Thymus (tissue), 11 donors: ENCODE measurements at regions not wholly inside any gene's neighbourhood (a gene's known extent, or its start where the extent isn't known, plus 50 kb on each side); places are given as distances from the start of the nearest gene placed in this dataset.
"Not testable (repeated sequence)": the region's sequence is repeated elsewhere in the genome, so short reads cannot be mapped to it uniquely, and the experiment has no call there.

Experiments
- DNase-seq, 9 donors: peaks; one replicate each; pipeline ENCODE4 v3.0.0-alpha.2; 2013; ENCODE audit warnings: low spot score in 9 of 9, low read depth in 6 of 9, missing footprints in 1 of 9
- H3K27ac ChIP-seq, 2 donors: one replicate each; pipeline ENCODE4 v1.5.1; 2013; ENCODE audit warnings: control low read depth in 1 of 2, low read depth in 1 of 2, low read length in 1 of 2, mild to moderate bottlenecking in 1 of 2, moderate library complexity in 1 of 2
- H3K27me3 ChIP-seq, 2 donors: one replicate each; pipeline ENCODE4 v1.5.1; 2013; ENCODE audit warnings: low read length in 1 of 2; ENCODE audit not compliant: control insufficient read depth in 2 of 2, insufficient read depth in 1 of 2
- H3K36me3 ChIP-seq, 2 donors: one replicate each; pipeline ENCODE4 v1.5.1; 2013; ENCODE audit warnings: low read length in 1 of 2, mild to moderate bottlenecking in 1 of 2, moderate library complexity in 1 of 2; ENCODE audit not compliant: control insufficient read depth in 2 of 2, insufficient read depth in 2 of 2
- H3K4me1 ChIP-seq, 2 donors: one replicate each; pipeline ENCODE4 v1.5.1; 2013; ENCODE audit warnings: low read length in 2 of 2; ENCODE audit not compliant: control insufficient read depth in 2 of 2, insufficient read depth in 2 of 2
- H3K4me3 ChIP-seq, 2 donors: one replicate each; pipeline ENCODE4 v1.5.1; 2013; ENCODE audit warnings: low read length in 2 of 2, control low read depth in 1 of 2, mild to moderate bottlenecking in 1 of 2
- H3K9me3 ChIP-seq, 2 donors: one replicate each; pipeline ENCODE4 v1.5.1; 2013; ENCODE audit warnings: low read length in 1 of 2, mild to moderate bottlenecking in 1 of 2; ENCODE audit not compliant: control insufficient read depth in 2 of 2, insufficient read depth in 1 of 2
- WGBS: extraction: QIAGEN DNeasy Blood & Tissue Kit; methylation state at CpG from one replicate; pipeline ENCODE4 v1.1.7; 2013; 5-methylcytosine and 5-hydroxymethylcytosine counted together
- donor health status: healthy.

- Histone ChIP-seq H3K9me3 (peaks cover 0 to 5% of the 10 kb centered on the region in 2 donors), H3K36me3 (no peaks in the 10 kb centered on the region), H3K4me3 (no peak overlapping the region), H3K27me3 (no peaks in the 10 kb centered on the region), H3K4me1 (no peaks in the 10 kb centered on the region), H3K27ac (no peak overlapping the region)
- DNase-seq: no peak
- 95% methylated on average over 4 of the region's 4 CpGs for WGBS
Measured at GRCh38 chr12:46650688-46651087, 175.1 kb downstream of the SLC38A4 start.

- Histone ChIP-seq H3K4me3 (no peak overlapping the region), H3K36me3 (no peaks in the 10 kb centered on the region), H3K9me3 (peaks cover 0 to 5% of the 10 kb centered on the region in 2 donors), H3K27me3 (no peaks in the 10 kb centered on the region), H3K27ac (no peak overlapping the region), H3K4me1 (no peaks in the 10 kb centered on the region)
- DNase-seq: no peak
- WGBS: 97% methylated on average over 4 of the region's 4 CpGs
Measured at GRCh38 chr12:46649433-46649832, 176.4 kb downstream of the SLC38A4 start.

- H3K4me1 ChIP-seq: no peaks in the 10 kb centered on the region
- no peak for DNase-seq
- peaks cover 0 to 5% of the 10 kb centered on the region in 2 donors for H3K9me3 ChIP-seq
- no peak overlapping the region for H3K4me3 ChIP-seq
- no peak overlapping the region for H3K27ac ChIP-seq
- 94% methylated on average over 2 of the region's 2 CpGs for WGBS
- H3K36me3 ChIP-seq: no peaks in the 10 kb centered on the region
- H3K27me3 ChIP-seq: no peaks in the 10 kb centered on the region
Measured at GRCh38 chr12:46647034-46647433, 178.8 kb downstream of the SLC38A4 start.

- not testable (repeated sequence) for DNase-seq, H3K27ac ChIP-seq, H3K27me3 ChIP-seq, H3K36me3 ChIP-seq, H3K9me3 ChIP-seq, H3K4me3 ChIP-seq, H3K4me1 ChIP-seq
- 99% methylated on average over 2 of the region's 2 CpGs for WGBS
Measured at GRCh38 chr12:46641649-46642048, 184.1 kb downstream of the SLC38A4 start.

- Histone ChIP-seq H3K27ac (no peak overlapping the region), H3K4me1 (no peaks in the 10 kb centered on the region), H3K27me3 (no peaks in the 10 kb centered on the region), H3K9me3 (peaks cover 0 to 3% of the 10 kb centered on the region in 2 donors), H3K36me3 (no peaks in the 10 kb centered on the region), H3K4me3 (no peak overlapping the region)
- no peak for DNase-seq
Measured at GRCh38 chr12:46635818-46636217, 190.0 kb downstream of the SLC38A4 start.

- Histone ChIP-seq H3K27me3 (no peaks in the 10 kb centered on the region), H3K27ac (no peak overlapping the region), H3K36me3 (no peaks in the 10 kb centered on the region), H3K4me3 (no peak overlapping the region), H3K9me3 (no peaks in the 10 kb centered on the region), H3K4me1 (no peaks in the 10 kb centered on the region)
- 97% methylated on average over 4 of the region's 4 CpGs for WGBS
- no peak for DNase-seq
Measured at GRCh38 chr12:46629331-46630229, 196.2 kb downstream of the SLC38A4 start.

GRCh38 chr12:46628176-46628575 is 197.6 kb downstream of the SLC38A4 start:
- Histone ChIP-seq H3K9me3 (no peaks in the 10 kb centered on the region), H3K4me1 (no peaks in the 10 kb centered on the region), H3K4me3 (no peak overlapping the region), H3K36me3 (no peaks in the 10 kb centered on the region), H3K27me3 (no peaks in the 10 kb centered on the region), H3K27ac (no peak overlapping the region)
- WGBS: 97% methylated on average over 1 of the region's 1 CpG
- no peak for DNase-seq

- over 99% methylated on average over 3 of the region's 3 CpGs for WGBS
Measured at GRCh38 chr12:46627686-46628085, 198.1 kb downstream of the SLC38A4 start.

GRCh38 chr12:46619474-46619873 is 206.3 kb downstream of the SLC38A4 start:
- H3K27me3 ChIP-seq, DNase-seq, H3K36me3 ChIP-seq, H3K4me3 ChIP-seq, H3K9me3 ChIP-seq, H3K4me1 ChIP-seq, H3K27ac ChIP-seq: not testable (repeated sequence)
- 92% methylated on average over 4 of the region's 5 CpGs for WGBS

More at GRCh38 chr12:46627686-46628085, 198.1 kb downstream of the SLC38A4 start:
- no peak for DNase-seq
- no peaks in the 10 kb centered on the region for H3K4me1 ChIP-seq
- no peaks in the 10 kb centered on the region for H3K27me3 ChIP-seq
- H3K9me3 ChIP-seq: no peaks in the 10 kb centered on the region
- no peak overlapping the region for H3K27ac ChIP-seq
- no peak overlapping the region for H3K4me3 ChIP-seq
- no peaks in the 10 kb centered on the region for H3K36me3 ChIP-seq
